AG04450 (cell line): ENCODE measurements at regions not wholly inside any gene's neighbourhood (a gene's known extent, or its start where the extent isn't known, plus 50 kb on each side); places are given as distances from the start of the nearest gene placed in this dataset.

Source experiments
- CTCF ChIA-PET: fragments of 300-600, 350-600 bp; formaldehyde crosslinking; extraction: SDS; loops from one replicate; lab custom pipeline; 2022; ENCODE audit warnings: antibody characterized with exemption, inconsistent platforms; lab: Charles Lee
- POLR2A ChIA-PET: fragments of 350-600 bp; formaldehyde crosslinking; extraction: SDS; loops from one replicate; lab custom pipeline; 2021; ENCODE audit warnings: antibody characterized with exemption, inconsistent platforms; lab: Yijun Ruan, JAX
- DNase-seq: peaks from one replicate; pipeline ENCODE4 v3.0.0-alpha.2; 2011; ENCODE audit warnings: low read depth, low spot score
- H3K27ac ChIP-seq: one replicate; pipeline ENCODE4 v1.5.1; 2012; ENCODE audit warnings: low read depth, low read length, control low read depth
- H3K27me3 ChIP-seq: one replicate; pipeline ENCODE4 v1.6.0; 2012; ENCODE audit warnings: low read length; ENCODE audit not compliant: control insufficient read depth, insufficient read depth
- H3K4me3 ChIP-seq: 2 replicates; pipeline ENCODE4 v1.5.1; 2011; ENCODE audit warnings: mild to moderate bottlenecking, low read depth, low read length, control low read depth
- H3K9me3 ChIP-seq: 2 replicates; pipeline ENCODE4 v1.5.1; 2012; ENCODE audit warnings: low read length; ENCODE audit not compliant: control insufficient read depth, insufficient read depth
- CTCF ChIP-seq: IDR thresholded peaks from 2 replicates; pipeline ENCODE4 v1.5.1; 2011; ENCODE audit warnings: low read depth, low read length, control low read depth, inconsistent platforms

GRCh38 chr7:88465600-88465999 lies 158.9 kb upstream of the STEAP4 start:
- peaks cover 3% of the 10 kb centered on the region; the same call in 1 of the 2 replicates for H3K9me3 ChIP-seq
- POLR2A ChIA-PET, result no interaction called here
- no peak for TF ChIP-seq CTCF
- H3K27ac ChIP-seq, result no peak overlapping the region
- H3K27me3 ChIP-seq, result no peaks in the 10 kb centered on the region
- CTCF ChIA-PET, result no interaction called here
- H3K4me3 ChIP-seq, result no peak overlapping the region
- no peak for DNase-seq

GRCh38 chr7:88462799-88463198 lies 156.1 kb upstream of the STEAP4 start:
- no peaks in the 10 kb centered on the region for H3K27me3 ChIP-seq
- no peak overlapping the region for H3K4me3 ChIP-seq
- no peaks in the 10 kb centered on the region for H3K9me3 ChIP-seq
- TF ChIP-seq CTCF, result no peak
- DNase-seq, result no peak
- H3K27ac ChIP-seq, result no peak overlapping the region
- ChIA-PET CTCF (no interaction called here), POLR2A (interaction anchor here (0.7 kb wide), 1 partner anchor 50 kb away, joined by 7 read pairs; no protein-coding TSS in a partner anchor)

DNA sequence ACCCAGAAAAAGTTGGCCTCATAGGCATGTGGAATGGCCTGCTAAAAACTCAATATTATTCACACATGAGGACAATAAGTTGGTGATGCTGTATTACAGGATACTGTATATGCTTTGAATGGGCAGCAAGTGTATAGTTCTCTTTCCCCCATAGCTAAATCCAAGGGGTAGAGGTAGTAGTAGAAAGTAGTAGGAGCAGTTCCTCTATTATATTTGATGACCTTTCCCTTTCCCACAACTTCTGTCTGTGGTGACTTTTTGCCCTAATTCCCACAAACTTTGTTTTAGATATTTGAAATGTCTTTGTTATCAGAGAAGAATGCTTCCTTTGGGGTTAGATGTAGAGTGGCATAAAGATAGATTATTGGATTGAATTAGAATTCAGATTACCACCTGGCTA lies 154.0 kb upstream of the STEAP4 start:
- Histone ChIP-seq H3K4me3 (no peak overlapping the region), H3K27ac (no peak overlapping the region), H3K27me3 (no peaks in the 10 kb centered on the region), H3K9me3 (no peaks in the 10 kb centered on the region)
- no peak for TF ChIP-seq CTCF
- DNase-seq, result no peak
- ChIA-PET POLR2A (no interaction called here), CTCF (no interaction called here)

DNA sequence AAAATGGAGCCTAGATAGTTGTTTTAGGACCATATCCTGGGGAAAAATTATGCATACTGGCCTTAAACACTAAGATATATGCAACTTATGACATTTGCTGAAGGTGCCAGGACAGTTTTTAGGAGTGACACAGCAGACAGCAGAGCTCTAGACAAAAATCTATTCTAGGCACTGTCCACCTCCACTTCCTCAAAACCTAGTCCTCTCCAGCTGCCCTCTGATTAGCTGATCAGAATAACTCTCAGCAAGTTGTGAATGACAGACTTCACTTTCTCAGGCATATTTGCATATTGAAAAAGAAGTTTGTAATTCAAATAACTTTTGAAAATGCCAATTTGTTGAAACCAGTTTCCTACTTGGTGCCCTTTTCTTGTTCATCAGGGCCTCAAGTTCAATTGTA lies 152.3 kb upstream of the STEAP4 start:
- Histone ChIP-seq H3K27ac (no peak overlapping the region), H3K27me3 (no peaks in the 10 kb centered on the region), H3K9me3 (no peaks in the 10 kb centered on the region), H3K4me3 (no peak overlapping the region)
- DNase-seq, result no peak
- no peak for TF ChIP-seq CTCF
- ChIA-PET CTCF (no interaction called here), POLR2A (no interaction called here)

DNA sequence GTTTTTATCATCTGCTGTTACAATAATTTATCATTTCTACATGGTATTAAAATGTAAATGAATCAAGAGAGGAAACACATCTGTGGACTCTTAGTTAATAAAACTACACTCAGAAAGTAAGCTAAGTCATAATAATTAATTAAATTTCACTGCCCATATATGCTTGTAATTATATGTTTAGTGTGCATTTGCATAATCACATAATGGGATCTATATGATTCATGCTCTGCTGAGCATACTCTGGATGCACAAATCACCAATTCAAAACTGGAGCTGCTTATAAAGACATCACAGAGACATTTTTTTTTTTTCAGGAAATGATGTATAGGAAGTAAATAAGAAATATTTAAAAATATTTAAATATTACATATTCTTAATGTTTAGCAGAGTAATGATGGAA lies 151.6 kb upstream of the STEAP4 start:
- H3K9me3 ChIP-seq, result no peaks in the 10 kb centered on the region
- H3K4me3 ChIP-seq, result no peak overlapping the region
- no peak for DNase-seq
- CTCF ChIA-PET, result no interaction called here
- TF ChIP-seq CTCF, result no peak
- H3K27me3 ChIP-seq, result no peaks in the 10 kb centered on the region
- POLR2A ChIA-PET, result no interaction called here
- no peak overlapping the region for H3K27ac ChIP-seq
